ENCODE measurements at regions not wholly inside any gene's neighbourhood (a gene's known extent, or its start where the extent isn't known, plus 50 kb on each side); places are given as distances from the start of the nearest gene placed in this dataset.

GRCh38 chr11:76257074-76257719, 50.9 kb upstream of the WNT11 start:
- H3K27ac ChIP-seq (ENCODE audit: low read depth, low read length) = no peak overlapping the region
- 59 to 79% (median 76%) methylated on average over 15 of the region's 15 CpGs for WGBS, 3 donors

GRCh38 chr11:76256448-76256847, 50.1 kb upstream of the WNT11 start:
- 80 to 86% (median 86%) methylated on average over 14 of the region's 14 CpGs for WGBS, 3 donors
- no peak overlapping the region for H3K27ac ChIP-seq (ENCODE audit: low read depth, low read length)
